DOHH2 (cell line): ENCODE measurements at regions not wholly inside any gene's neighbourhood (a gene's known extent, or its start where the extent isn't known, plus 50 kb on each side); places are given as distances from the start of the nearest gene placed in this dataset.

Source experiments
- CTCF ChIP-seq: fragments of 200-600 bp; sonication (generic); IDR thresholded peaks from one replicate; pipeline ENCODE4 v1.5.1; 2014; ENCODE audit warnings: antibody characterized with exemption, mild to moderate bottlenecking, low read depth, low read length; ENCODE audit not compliant: poor library complexity, severe bottlenecking
- EZH2phosphoT487 ChIP-seq: fragments of 200-600 bp; sonication (generic); IDR thresholded peaks from 2 replicates; pipeline ENCODE4 v1.6.1; 2017; ENCODE audit warnings: borderline replicate concordance, mild to moderate bottlenecking, antibody characterized with exemption, low read length, moderate library complexity, mixed read lengths

- no peak for TF ChIP-seq CTCF
- no peak for TF ChIP-seq EZH2phosphoT487
These were observed 703.5 kb upstream of the PABPC4L start for GRCh38 chr4:134905061-134905460.
